PC-9 (cell line): ENCODE measurements at regions not wholly inside any gene's neighbourhood (a gene's known extent, or its start where the extent isn't known, plus 50 kb on each side); places are given as distances from the start of the nearest gene placed in this dataset.

ENCODE experiments used
- BruUV-seq: library from RNA; stranded (reverse); fragments of 400-500 nt; replicated peaks from 2 replicates; lab custom pipeline; 2021; lab: Mats Ljungman, UMichigan
- CTCF ChIA-PET: fragments of 300-600 bp; sonication (Branson Sonifier 250); formaldehyde crosslinking; loops from one replicate; lab custom pipeline; 2022; ENCODE audit warnings: antibody characterized with exemption; lab: Charles Lee
- POLR2A ChIA-PET: fragments of 300-600 bp; sonication (Branson Sonifier 250); formaldehyde crosslinking; loops from one replicate; lab custom pipeline; 2022; ENCODE audit warnings: antibody characterized with exemption; ENCODE audit not compliant: unreplicated experiment; lab: Charles Lee
- DNase-seq, 2 experiments: peaks; one replicate each; pipeline versions ENCODE4 v3.0.0 to v3.0.0-alpha.2; 2015 to 2022; ENCODE audit warnings: mixed read lengths in 1 of 2
- H2AFZ ChIP-seq: fragments of 200-600 bp; sonication (generic); 2 replicates; pipeline ENCODE4 v1.8.1; 2017; ENCODE audit warnings: antibody characterized with exemption
- H3F3A ChIP-seq: fragments of 200-600 bp; sonication (generic); 2 replicates; pipeline ENCODE4 v1.8.1; 2017; ENCODE audit warnings: antibody characterized with exemption, mild to moderate bottlenecking, low read depth; ENCODE audit not compliant: insufficient read depth
- H3K27ac ChIP-seq: fragments of 200-600 bp; sonication (generic); 2 replicates; pipeline ENCODE4 v1.6.1; 2016; ENCODE audit warnings: mixed run types
- H3K27me3 ChIP-seq: fragments of 200-600 bp; sonication (generic); 2 replicates; pipeline ENCODE4 v1.6.1; 2016; ENCODE audit warnings: low read depth, mixed run types; ENCODE audit not compliant: insufficient read depth
- H3K36me3 ChIP-seq: fragments of 200-600 bp; sonication (generic); 2 replicates; pipeline ENCODE4 v1.6.1; 2016; ENCODE audit warnings: low read depth, mixed run types
- H3K4me1 ChIP-seq: fragments of 200-600 bp; sonication (generic); replicated peaks from 2 replicates; pipeline ENCODE4 v1.6.1; 2016; ENCODE audit warnings: mixed run types; ENCODE audit not compliant: insufficient read depth
- H3K4me2 ChIP-seq: fragments of 200-600 bp; sonication (generic); 2 replicates; pipeline ENCODE4 v1.6.1; 2017; ENCODE audit warnings: mixed run types
- H3K4me3 ChIP-seq: fragments of 200-600 bp; sonication (generic); 2 replicates; pipeline ENCODE4 v1.6.1; 2016; ENCODE audit warnings: mixed run types
- H3K79me2 ChIP-seq: fragments of 200-600 bp; sonication (generic); 2 replicates; pipeline ENCODE4 v1.6.1; 2017; ENCODE audit warnings: low read depth, mixed run types
- H3K9me2 ChIP-seq: fragments of 200-600 bp; sonication (generic); 2 replicates; pipeline ENCODE4 v1.8.1; 2017; ENCODE audit warnings: mild to moderate bottlenecking; ENCODE audit not compliant: insufficient read depth
- H3K9me3 ChIP-seq: fragments of 200-600 bp; sonication (generic); 2 replicates; pipeline ENCODE4 v1.8.1; 2016; ENCODE audit warnings: low read depth; ENCODE audit not compliant: insufficient read depth
- H4K20me1 ChIP-seq: fragments of 200-600 bp; sonication (generic); 2 replicates; pipeline ENCODE4 v1.8.1; 2017; ENCODE audit not compliant: insufficient read depth
- EZH2 ChIP-seq: fragments of 200-600 bp; sonication (generic); IDR thresholded peaks from 2 replicates; pipeline ENCODE4 v1.8.0; 2017; ENCODE audit warnings: antibody characterized with exemption, low read depth
- intact Hi-C: fragments of 100-400 bp; cut with micrococcal nuclease; formaldehyde crosslinking; loops from one replicate; pipeline ENCODE4 v1.10.0; 2022; ENCODE audit not compliant: unreplicated experiment
- TF ChIP-seq, protein P1 (sequence below): fragments of 200-600 bp; sonication (generic); conservative IDR thresholded peaks from 2 replicates; pipeline ENCODE4 v1.6.1; 2017; ENCODE audit warnings: mixed run types, antibody characterized with exemption, mild to moderate bottlenecking, moderate library complexity

DNA sequence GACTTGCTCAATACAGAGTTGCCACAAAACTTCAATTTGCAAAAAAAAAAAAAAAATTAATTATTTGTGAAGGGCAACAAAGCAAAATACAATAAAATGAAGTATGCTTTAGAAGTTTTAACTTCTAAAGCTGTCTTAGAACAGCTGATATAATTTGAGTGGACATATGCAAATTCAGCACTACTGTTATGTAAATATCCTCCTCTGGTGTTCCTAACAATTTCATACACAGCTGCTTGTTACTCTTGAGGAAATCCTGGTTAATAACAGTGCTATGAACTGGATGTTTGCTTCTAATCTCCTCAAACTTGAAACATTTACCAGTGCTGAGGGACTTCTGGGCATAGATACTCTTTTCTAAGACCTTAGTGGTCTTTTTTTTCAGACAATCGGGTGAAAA lies 69.6 kb upstream of the COL24A1 start:
- Histone ChIP-seq H3K79me2 (no peaks in the 10 kb centered on the region), H3K36me3 (no peaks in the 10 kb centered on the region), H2AFZ (no peak overlapping the region), H3K27me3 (no peaks in the 10 kb centered on the region), H3K9me3 (no peaks in the 10 kb centered on the region), H3K9me2 (no peaks in the 10 kb centered on the region), H3K27ac (no peak overlapping the region), H4K20me1 (no peaks in the 10 kb centered on the region), H3K4me3 (no peak overlapping the region), H3F3A (no peaks in the 10 kb centered on the region), H3K4me1 (no peaks in the 10 kb centered on the region), H3K4me2 (no peak overlapping the region)
- BruUV-seq: no TSS peak
- POLR2A ChIA-PET: no interaction called here
- no peak for DNase-seq
- CTCF ChIA-PET: no interaction called here
- intact Hi-C loops: no loop called here
- TF ChIP-seq, protein P1, sequence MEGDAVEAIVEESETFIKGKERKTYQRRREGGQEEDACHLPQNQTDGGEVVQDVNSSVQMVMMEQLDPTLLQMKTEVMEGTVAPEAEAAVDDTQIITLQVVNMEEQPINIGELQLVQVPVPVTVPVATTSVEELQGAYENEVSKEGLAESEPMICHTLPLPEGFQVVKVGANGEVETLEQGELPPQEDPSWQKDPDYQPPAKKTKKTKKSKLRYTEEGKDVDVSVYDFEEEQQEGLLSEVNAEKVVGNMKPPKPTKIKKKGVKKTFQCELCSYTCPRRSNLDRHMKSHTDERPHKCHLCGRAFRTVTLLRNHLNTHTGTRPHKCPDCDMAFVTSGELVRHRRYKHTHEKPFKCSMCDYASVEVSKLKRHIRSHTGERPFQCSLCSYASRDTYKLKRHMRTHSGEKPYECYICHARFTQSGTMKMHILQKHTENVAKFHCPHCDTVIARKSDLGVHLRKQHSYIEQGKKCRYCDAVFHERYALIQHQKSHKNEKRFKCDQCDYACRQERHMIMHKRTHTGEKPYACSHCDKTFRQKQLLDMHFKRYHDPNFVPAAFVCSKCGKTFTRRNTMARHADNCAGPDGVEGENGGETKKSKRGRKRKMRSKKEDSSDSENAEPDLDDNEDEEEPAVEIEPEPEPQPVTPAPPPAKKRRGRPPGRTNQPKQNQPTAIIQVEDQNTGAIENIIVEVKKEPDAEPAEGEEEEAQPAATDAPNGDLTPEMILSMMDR: no peak
- TF ChIP-seq EZH2: no peak

DNA sequence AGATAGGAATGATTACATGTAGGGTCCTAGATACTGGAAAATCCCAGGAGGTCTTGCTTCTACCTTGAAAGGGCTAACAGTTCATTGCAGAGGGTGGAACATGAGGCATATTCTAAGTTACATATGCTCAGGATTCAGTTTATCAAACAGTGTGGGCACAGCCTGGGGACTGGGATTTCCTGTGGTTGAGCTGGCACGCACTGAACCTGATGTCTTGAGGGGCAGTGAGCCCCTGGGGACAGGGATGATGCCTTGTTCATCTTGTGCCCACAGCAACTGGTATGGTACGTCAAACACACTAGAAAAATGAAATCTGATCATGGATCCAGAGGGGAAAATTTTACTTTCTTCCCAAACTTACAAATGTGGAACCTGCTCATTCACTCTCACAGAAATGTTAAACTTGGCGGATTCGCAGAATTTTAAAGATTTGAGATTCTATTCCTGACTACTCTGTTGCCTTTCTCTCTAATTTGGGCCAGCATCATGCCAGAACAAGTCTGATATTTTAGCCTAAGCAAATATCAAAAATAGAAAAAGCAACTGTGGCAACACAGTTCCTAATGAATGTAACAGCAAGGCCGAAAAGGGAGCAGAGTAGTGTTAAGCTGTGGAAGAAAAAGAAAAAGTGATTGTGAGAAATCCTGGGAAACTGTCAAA lies 68.2 kb upstream of the COL24A1 start:
- H3F3A ChIP-seq: no peaks in the 10 kb centered on the region
- intact Hi-C loops: no loop called here
- H3K4me1 ChIP-seq: no peaks in the 10 kb centered on the region
- no peak overlapping the region for H3K4me3 ChIP-seq
- no peaks in the 10 kb centered on the region for H3K79me2 ChIP-seq
- H3K4me2 ChIP-seq: no peak overlapping the region
- no peak overlapping the region for H3K27ac ChIP-seq
- BruUV-seq: no TSS peak
- ChIA-PET CTCF (no interaction called here), POLR2A (no interaction called here)
- H2AFZ ChIP-seq: no peak overlapping the region
- H3K9me3 ChIP-seq: no peaks in the 10 kb centered on the region
- no peaks in the 10 kb centered on the region for H3K27me3 ChIP-seq
- H3K9me2 ChIP-seq: no peaks in the 10 kb centered on the region
- TF ChIP-seq EZH2: no peak
- TF ChIP-seq, protein P1: no peak
- H4K20me1 ChIP-seq: no peaks in the 10 kb centered on the region
- no peaks in the 10 kb centered on the region for H3K36me3 ChIP-seq
- no peak for DNase-seq

DNA sequence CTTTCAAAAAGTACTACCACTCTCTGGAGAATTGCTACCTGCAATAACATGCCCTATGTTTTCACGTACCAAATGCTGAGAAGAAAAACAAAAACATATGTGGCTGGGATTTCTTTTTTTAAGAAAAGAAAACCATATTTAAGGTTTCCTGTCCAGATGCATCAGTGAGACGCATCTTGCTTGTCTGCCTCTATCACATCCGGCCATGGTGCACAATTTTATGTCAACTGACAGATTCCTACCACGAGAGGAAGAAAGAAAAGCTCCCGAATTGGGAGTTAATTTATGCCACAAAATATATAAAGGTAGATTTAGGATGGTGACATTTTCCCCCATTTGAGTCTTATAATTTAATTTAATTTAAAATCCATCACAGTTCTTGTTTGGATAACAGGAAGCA lies 62.3 kb upstream of the COL24A1 start:
- Histone ChIP-seq H3K27me3 (no peaks in the 10 kb centered on the region), H3K9me3 (no peaks in the 10 kb centered on the region), H2AFZ (peak overlapping the region; percentile 9), H3K9me2 (no peaks in the 10 kb centered on the region), H4K20me1 (no peaks in the 10 kb centered on the region), H3K4me1 (no peaks in the 10 kb centered on the region), H3K36me3 (no peaks in the 10 kb centered on the region), H3K4me2 (no peak overlapping the region), H3K27ac (no peak overlapping the region), H3F3A (no peaks in the 10 kb centered on the region), H3K4me3 (no peak overlapping the region), H3K79me2 (no peaks in the 10 kb centered on the region)
- TF ChIP-seq, protein P1: no peak
- no peak for TF ChIP-seq EZH2
- no TSS peak for BruUV-seq
- DNase-seq: no peak
- intact Hi-C loops: no loop called here
- POLR2A ChIA-PET: no interaction called here
- CTCF ChIA-PET: no interaction called here
